ENCODE measurements at regions not wholly inside any gene's neighbourhood (a gene's known extent, or its start where the extent isn't known, plus 50 kb on each side); places are given as distances from the start of the nearest gene placed in this dataset.

DNA sequence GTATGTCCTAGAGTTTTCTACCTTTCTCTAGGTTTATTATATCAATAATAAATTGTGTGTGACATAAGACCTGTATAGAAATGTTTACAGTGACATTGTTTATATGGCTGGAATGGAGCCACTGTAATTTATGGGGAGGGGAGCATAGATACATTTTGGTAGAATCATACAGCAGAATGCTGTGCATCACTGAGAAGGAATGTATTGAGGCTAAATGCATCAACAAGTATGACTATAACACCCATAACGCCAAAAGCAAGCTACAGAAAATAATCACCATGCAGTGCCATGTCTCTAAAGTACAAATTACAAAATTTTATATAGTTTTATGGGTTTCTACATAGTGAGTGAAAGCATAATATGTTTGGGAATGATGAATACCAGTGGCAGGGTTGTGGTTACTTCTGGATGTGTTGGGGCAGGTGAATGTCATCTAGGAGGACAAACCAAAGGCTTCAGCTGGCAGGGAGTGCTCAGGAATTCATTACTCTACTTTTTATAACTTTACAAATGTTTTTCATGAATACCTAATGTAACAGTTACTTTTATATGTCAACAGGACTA is 226.0 kb upstream of the NETO1 start:
- H3K4me3 ChIP-seq, result no peak overlapping the region
- WGBS, 10 experiments, result 0 to 100% (median 67%) methylated on average over 1 of the region's 1 CpG; no CpG with 5 or more reads in 3 of the 10 experiments
- in situ Hi-C loops (cut with MboI; ENCODE audit: low pct_unique_long_range_greater_than_20kb in 2 of 9, low sequenced_read_pairs in 9 of 9, unreplicated experiment in 9 of 9), result no loop called here
- ATAC-seq (replicated peaks in 6 of 8), result no peak
- no peak overlapping the region for H3K27ac ChIP-seq
- H3K4me1 ChIP-seq (replicated peaks in 1 of 2), result peaks cover 0 to 6% of the 10 kb centered on the region in 2 donors

- Histone ChIP-seq H3K4me3 (no peak overlapping the region), H3K27ac (no peak overlapping the region), H3K4me1 (replicated peaks in 1 of 2) (no peaks in the 10 kb centered on the region)
- in situ Hi-C loops (cut with MboI; ENCODE audit: low pct_unique_long_range_greater_than_20kb in 2 of 9, low sequenced_read_pairs in 9 of 9, unreplicated experiment in 9 of 9), result no loop called here
- ATAC-seq (replicated peaks in 6 of 8), result no peak
- WGBS, 10 experiments, result 0 to 100% (median 88%) methylated on average over 1 of the region's 1 CpG
Observed at GRCh38 chr18:73088445-73088844, 220.7 kb upstream of the NETO1 start.

DNA sequence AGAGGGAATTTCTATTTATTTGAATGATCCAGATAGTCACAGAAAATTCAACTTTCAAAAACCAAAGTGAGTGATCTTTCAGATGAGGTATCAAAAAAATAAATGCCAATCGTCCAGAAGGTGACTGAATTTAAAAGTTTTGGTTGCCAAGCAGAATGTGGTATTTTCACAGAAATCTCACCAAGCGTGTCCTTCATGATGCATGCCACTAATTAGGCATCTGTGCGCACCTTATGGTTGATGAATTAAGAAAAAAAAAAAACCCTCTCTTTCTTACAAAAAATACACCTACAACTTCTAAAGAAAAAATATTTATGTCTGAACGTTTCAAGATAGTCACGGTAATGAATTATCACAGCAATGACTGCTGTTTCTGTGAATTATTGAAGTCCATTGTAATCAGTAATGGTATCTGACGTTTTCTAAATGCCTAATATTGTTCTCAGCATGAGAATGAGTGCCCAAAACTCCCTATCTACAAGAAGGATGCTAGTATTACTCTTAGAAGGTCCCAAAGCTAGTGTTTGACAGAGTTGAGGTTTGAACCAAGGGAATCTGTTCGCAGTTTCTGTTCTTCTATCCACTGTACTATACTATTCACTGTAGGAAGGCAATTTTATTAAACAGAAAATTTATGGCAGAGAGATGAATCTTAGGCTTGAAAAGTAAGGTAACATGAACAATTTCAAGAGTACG is 219.6 kb upstream of the NETO1 start:
- 27 to 94% (median 70%) methylated on average over 2 to 8 of the region's 8 CpGs for WGBS, 10 experiments
- no peak overlapping the region for H3K4me3 ChIP-seq

DNA sequence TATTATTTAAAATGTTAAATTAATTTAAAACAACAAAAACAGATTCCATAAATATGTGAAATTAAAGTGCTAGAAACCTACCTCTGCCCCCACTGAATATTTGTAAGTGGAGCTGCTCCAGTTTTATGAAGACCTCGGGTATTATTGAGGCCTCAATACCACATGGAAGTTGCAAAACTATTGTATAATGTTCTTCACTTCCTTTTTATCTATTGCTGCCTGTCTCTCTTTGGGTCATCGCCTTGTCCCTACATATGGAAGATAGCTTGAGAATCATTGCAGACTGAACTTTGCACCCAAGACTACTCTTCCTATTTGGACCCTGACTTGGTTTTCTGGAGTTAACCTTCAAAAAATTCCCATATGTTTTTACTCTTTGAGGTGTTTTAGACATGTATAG is 212.1 kb upstream of the NETO1 start:
- no peak for ATAC-seq (replicated peaks in 6 of 8)
- 11 to 100% (median 80%) methylated on average over 1 to 2 of the region's 2 CpGs; no CpG with 5 or more reads in 1 of the 10 experiments for WGBS, 10 experiments
- H3K4me1 ChIP-seq (replicated peaks in 1 of 2), result no peaks in the 10 kb centered on the region
- in situ Hi-C loops (cut with MboI; ENCODE audit: low pct_unique_long_range_greater_than_20kb in 2 of 9, low sequenced_read_pairs in 9 of 9, unreplicated experiment in 9 of 9), result no loop called here
- no peak overlapping the region for H3K4me3 ChIP-seq
- no peak overlapping the region for H3K27ac ChIP-seq

More for the DNA sequence above, 219.6 kb upstream of the NETO1 start:
- no peak overlapping the region for H3K27ac ChIP-seq
- H3K4me1 ChIP-seq (replicated peaks in 1 of 2), result no peaks in the 10 kb centered on the region
- in situ Hi-C loops (cut with MboI; ENCODE audit: low pct_unique_long_range_greater_than_20kb in 2 of 9, low sequenced_read_pairs in 9 of 9, unreplicated experiment in 9 of 9), result no loop called here
- no peak for ATAC-seq (replicated peaks in 6 of 8)

DNA sequence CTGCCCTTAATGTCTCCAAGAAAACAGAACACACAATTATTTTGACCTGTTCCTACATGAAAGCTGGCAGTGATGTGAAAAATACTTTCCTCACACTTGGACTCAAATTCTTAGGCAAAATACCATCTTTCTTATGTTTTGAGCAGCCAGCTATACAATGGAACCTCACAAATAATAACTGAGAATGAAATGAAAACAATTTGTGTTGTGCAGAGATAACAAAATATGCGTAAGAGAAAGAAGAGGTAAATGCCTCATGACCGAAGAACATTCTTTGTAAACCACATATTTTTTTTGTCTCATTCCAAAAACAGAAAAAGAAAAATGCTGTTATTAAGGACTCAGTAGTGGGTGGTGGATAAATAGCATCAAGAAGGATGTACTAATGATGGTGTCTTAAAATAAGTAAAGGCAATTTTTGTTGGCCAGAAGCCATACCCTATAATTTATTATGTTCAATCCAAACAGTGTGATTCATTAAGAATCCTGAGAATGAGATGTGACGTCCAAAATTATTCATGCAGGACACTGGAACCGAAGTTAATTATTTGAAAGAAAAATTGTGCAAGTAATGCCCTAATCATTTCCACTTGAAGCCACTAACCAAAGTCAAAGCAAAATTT is 193.0 kb upstream of the NETO1 start:
- 0 to 97% (median 82%) methylated on average over 2 to 4 of the region's 4 CpGs for WGBS, 10 experiments
- in situ Hi-C loops (cut with MboI; ENCODE audit: low pct_unique_long_range_greater_than_20kb in 2 of 9, low sequenced_read_pairs in 9 of 9, unreplicated experiment in 9 of 9), result no loop called here
- Histone ChIP-seq H3K27ac (no peak overlapping the region), H3K4me1 (replicated peaks in 1 of 2) (peaks cover 0 to 6% of the 10 kb centered on the region in 2 donors), H3K4me3 (no peak overlapping the region)
- no peak for ATAC-seq (replicated peaks in 6 of 8)

DNA sequence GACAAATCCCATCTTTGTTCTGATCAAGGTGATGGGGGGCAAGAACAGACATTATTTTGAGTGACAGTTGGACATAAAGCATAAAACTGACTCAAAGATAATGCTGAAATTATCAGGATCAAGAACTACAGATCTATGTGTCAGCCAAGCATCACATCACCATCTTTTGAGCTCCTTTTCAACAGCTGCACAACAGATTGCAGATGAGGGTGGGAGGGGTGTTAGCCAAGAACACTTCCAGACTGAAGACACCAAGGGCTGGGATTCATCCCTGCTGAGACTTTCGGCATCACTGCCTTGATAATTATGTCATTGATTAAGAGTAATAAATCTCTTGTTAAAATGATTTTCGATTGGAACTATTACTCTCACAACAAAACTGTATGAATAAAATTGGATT is 191.5 kb upstream of the NETO1 start:
- H3K4me3 ChIP-seq, result no peak overlapping the region
- peak in 1 of 8 experiments; percentile 50 for ATAC-seq (replicated peaks in 6 of 8)
- H3K27ac ChIP-seq, result no peak overlapping the region
- H3K4me1 ChIP-seq (replicated peaks in 1 of 2), result peaks cover 0 to 6% of the 10 kb centered on the region in 2 donors
- in situ Hi-C loops (cut with MboI; ENCODE audit: low pct_unique_long_range_greater_than_20kb in 2 of 9, low sequenced_read_pairs in 9 of 9, unreplicated experiment in 9 of 9), result no loop called here
- 0 to 100% (median 60%) methylated on average over 1 to 2 of the region's 2 CpGs; no CpG with 5 or more reads in 1 of the 10 experiments for WGBS, 10 experiments

GRCh38 chr18:73047688-73048087 is 179.9 kb upstream of the NETO1 start:
- Histone ChIP-seq H3K4me3 (no peak overlapping the region), H3K27ac (no peak overlapping the region), H3K4me1 (replicated peaks in 1 of 2) (peaks cover 0 to 6% of the 10 kb centered on the region in 2 donors)
- in situ Hi-C loops (cut with MboI; ENCODE audit: low pct_unique_long_range_greater_than_20kb in 2 of 9, low sequenced_read_pairs in 9 of 9, unreplicated experiment in 9 of 9), result no loop called here
- no peak for ATAC-seq (replicated peaks in 6 of 8)

GRCh38 chr18:73045037-73045436 is 177.2 kb upstream of the NETO1 start:
- ATAC-seq (replicated peaks in 6 of 8), result no peak
- H3K27ac ChIP-seq, result no peak overlapping the region
- H3K4me3 ChIP-seq, result no peak overlapping the region
- WGBS, 10 experiments, result 20 to 100% (median 59%) methylated on average over 1 to 5 of the region's 5 CpGs; no CpG with 5 or more reads in 6 of the 10 experiments
- peaks cover 0 to 15% of the 10 kb centered on the region in 2 donors for H3K4me1 ChIP-seq (replicated peaks in 1 of 2)
- in situ Hi-C loops (cut with MboI; ENCODE audit: low pct_unique_long_range_greater_than_20kb in 2 of 9, low sequenced_read_pairs in 9 of 9, unreplicated experiment in 9 of 9), result no loop called here

DNA sequence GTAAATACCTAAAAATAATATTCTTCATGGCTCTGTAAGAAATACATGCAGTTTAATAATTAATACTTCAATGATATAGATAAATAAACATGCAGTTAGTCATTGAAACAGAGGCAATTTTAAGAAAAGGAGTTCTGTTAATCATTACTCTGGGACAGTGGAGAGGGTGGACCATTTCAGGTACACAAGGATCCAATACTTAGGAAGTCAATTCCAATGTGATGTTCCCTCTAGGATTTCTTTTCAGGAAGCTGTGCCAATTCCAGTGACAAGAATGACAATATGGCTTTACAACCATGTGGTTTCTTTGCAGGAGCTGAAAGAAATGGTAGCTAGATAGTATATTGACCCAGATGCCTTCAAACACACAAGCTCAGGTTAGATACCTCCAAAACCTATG is 175.8 kb upstream of the NETO1 start:
- no peak overlapping the region for H3K27ac ChIP-seq
- no peak for ATAC-seq (replicated peaks in 6 of 8)
- in situ Hi-C loops (cut with MboI; ENCODE audit: low pct_unique_long_range_greater_than_20kb in 2 of 9, low sequenced_read_pairs in 9 of 9, unreplicated experiment in 9 of 9), result no loop called here
- H3K4me1 ChIP-seq (replicated peaks in 1 of 2), result peaks cover 0 to 15% of the 10 kb centered on the region in 2 donors
- no peak overlapping the region for H3K4me3 ChIP-seq

- Histone ChIP-seq H3K27ac (no peak overlapping the region), H3K4me1 (replicated peaks in 1 of 2) (peaks cover 0 to 15% of the 10 kb centered on the region in 2 donors), H3K4me3 (no peak overlapping the region)
- in situ Hi-C loops (cut with MboI; ENCODE audit: low pct_unique_long_range_greater_than_20kb in 2 of 9, low sequenced_read_pairs in 9 of 9, unreplicated experiment in 9 of 9), result no loop called here
- WGBS, 10 experiments, result 13 to 68% (median 50%) methylated on average over 1 to 4 of the region's 4 CpGs
- peak in 1 of 8 experiments; percentile 11 for ATAC-seq (replicated peaks in 6 of 8)
Observed at GRCh38 chr18:73043211-73043610, 175.4 kb upstream of the NETO1 start.

DNA sequence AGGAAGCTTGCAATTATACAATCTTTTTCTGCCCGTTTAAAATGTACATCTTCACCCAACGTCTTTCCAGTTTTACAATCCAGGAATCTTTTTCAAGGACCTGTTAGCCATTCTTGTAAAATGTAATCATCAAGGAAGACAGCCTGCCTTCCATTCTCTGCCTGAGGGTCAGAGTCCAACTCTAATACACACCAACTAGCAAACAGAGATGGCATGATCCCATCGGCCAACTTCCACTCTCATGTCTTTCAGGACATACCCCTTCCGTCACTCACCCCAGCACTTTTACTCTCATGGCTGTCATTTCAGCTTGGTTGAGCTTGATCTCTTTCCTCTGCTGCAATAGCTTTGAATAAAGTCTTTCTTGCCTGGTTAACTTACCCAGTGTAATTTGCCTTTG is 172.5 kb upstream of the NETO1 start:
- WGBS, 10 experiments, result 17 to 100% (median 60%) methylated on average over 1 to 4 of the region's 4 CpGs; no CpG with 5 or more reads in 1 of the 10 experiments
- no peak for ATAC-seq (replicated peaks in 6 of 8)
- in situ Hi-C loops (cut with MboI; ENCODE audit: low pct_unique_long_range_greater_than_20kb in 2 of 9, low sequenced_read_pairs in 9 of 9, unreplicated experiment in 9 of 9), result no loop called here
- no peak overlapping the region for H3K4me3 ChIP-seq
- H3K27ac ChIP-seq, result no peak overlapping the region
- peaks cover 0 to 15% of the 10 kb centered on the region in 2 donors for H3K4me1 ChIP-seq (replicated peaks in 1 of 2)

DNA sequence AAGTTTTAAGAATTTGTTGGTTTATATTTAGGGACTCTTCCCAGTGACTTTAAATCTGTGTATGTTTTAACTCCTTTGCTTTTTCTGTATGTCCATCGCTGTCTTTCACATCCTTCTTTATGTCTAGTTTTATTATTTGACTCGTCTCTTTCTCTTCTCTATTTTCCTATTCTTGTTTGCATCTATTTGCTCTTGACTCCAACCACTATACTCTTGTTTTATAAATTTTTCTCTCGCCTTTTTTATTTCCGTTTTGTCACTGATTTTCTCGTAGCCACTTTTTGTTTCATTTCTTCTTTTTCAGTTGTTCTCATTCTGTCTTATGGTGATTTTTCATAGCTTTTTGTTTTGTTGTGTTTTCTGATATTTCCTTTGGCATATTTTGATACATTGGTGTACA is 170.5 kb upstream of the NETO1 start:
- in situ Hi-C loops (cut with MboI; ENCODE audit: low pct_unique_long_range_greater_than_20kb in 2 of 9, low sequenced_read_pairs in 9 of 9, unreplicated experiment in 9 of 9), result no loop called here
- no peak for ATAC-seq (replicated peaks in 6 of 8)
- Histone ChIP-seq H3K27ac (no peak overlapping the region), H3K4me3 (no peak overlapping the region), H3K4me1 (replicated peaks in 1 of 2) (peaks cover 0 to 13% of the 10 kb centered on the region in 2 donors)
- 0 to 95% (median 69%) methylated on average over 2 to 5 of the region's 5 CpGs for WGBS, 10 experiments

- in situ Hi-C loops (cut with MboI; ENCODE audit: low pct_unique_long_range_greater_than_20kb in 2 of 9, low sequenced_read_pairs in 9 of 9, unreplicated experiment in 9 of 9), result no loop called here
Observed at GRCh38 chr18:73023975-73024374, 156.2 kb upstream of the NETO1 start.

GRCh38 chr18:73009691-73010090 is 141.9 kb upstream of the NETO1 start:
- H3K4me3 ChIP-seq, result no peak overlapping the region
- H3K27ac ChIP-seq, result no peak overlapping the region
- in situ Hi-C loops (cut with MboI; ENCODE audit: low pct_unique_long_range_greater_than_20kb in 2 of 9, low sequenced_read_pairs in 9 of 9, unreplicated experiment in 9 of 9), result no loop called here
- 10 to 100% (median 54%) methylated on average over 1 to 4 of the region's 4 CpGs for WGBS, 10 experiments
- ATAC-seq (replicated peaks in 6 of 8), result no peak
- H3K4me1 ChIP-seq (replicated peaks in 1 of 2), result peaks cover 0 to 4% of the 10 kb centered on the region in 2 donors

More at GRCh38 chr18:73023975-73024374, 156.2 kb upstream of the NETO1 start:
- 0 to 82% (median 63%) methylated on average over 1 to 4 of the region's 4 CpGs; no CpG with 5 or more reads in 3 of the 10 experiments for WGBS, 10 experiments
- no peak for ATAC-seq (replicated peaks in 6 of 8)
- Histone ChIP-seq H3K4me1 (replicated peaks in 1 of 2) (no peaks in the 10 kb centered on the region), H3K4me3 (no peak overlapping the region), H3K27ac (no peak overlapping the region)

Measured in motor neuron (in vitro differentiated cells).